Fibroblast of lung (primary cell): ENCODE measurements at regions not wholly inside any gene's neighbourhood (a gene's known extent, or its start where the extent isn't known, plus 50 kb on each side); places are given as distances from the start of the nearest gene placed in this dataset.

ENCODE experiments used
- CTCF ChIP-seq, 2 donors: IDR thresholded peaks in 1 of 2; conservative IDR thresholded peaks in 1 of 2; 1 replicate in 1 of 2; 2 replicates in 1 of 2; pipeline ENCODE4 v1.5.1; 2011 to 2012; ENCODE audit warnings: low read length in 2 of 2, control low read depth in 1 of 2, inconsistent platforms in 1 of 2, low read depth in 1 of 2, mild to moderate bottlenecking in 1 of 2
- EZH2 ChIP-seq: IDR thresholded peaks from 2 replicates; pipeline ENCODE4 v1.5.1; 2012; ENCODE audit warnings: low read length, control low read depth, mild to moderate bottlenecking; ENCODE audit errors: missing control alignments

GRCh38 chr16:60484901-60485300, 1551.3 kb downstream of the CDH8 start:
- no peak for TF ChIP-seq CTCF (conservative IDR thresholded peaks at IDR 0.05 in 1 of 2, IDR thresholded peaks at IDR 0.05 in 1 of 2; ENCODE audit: low read depth in 1 of 2, low read length in 2 of 2)
- no peak for TF ChIP-seq EZH2
